ENCODE measurements at regions not wholly inside any gene's neighbourhood (a gene's known extent, or its start where the extent isn't known, plus 50 kb on each side); places are given as distances from the start of the nearest gene placed in this dataset.

GRCh38 chr5:5793242-5794117 is 371.0 kb downstream of the ICE1 start:
- no peaks in the 10 kb centered on the region for H3K27me3 ChIP-seq (ENCODE audit: control insufficient read depth, insufficient read depth, low read length)
- no peaks in the 10 kb centered on the region for H3K36me3 ChIP-seq (ENCODE audit: control insufficient read depth, insufficient read depth, low read length)
- TF ChIP-seq CTCF (IDR thresholded peaks at IDR 0.05; ENCODE audit: insufficient read depth, low read length, poor library complexity, severe bottlenecking), result no peak

GRCh38 chr5:5792106-5792505 is 369.6 kb downstream of the ICE1 start:
- Histone ChIP-seq H3K4me3 (ENCODE audit: low read depth, low read length) (no peak overlapping the region), H3K36me3 (ENCODE audit: control insufficient read depth, insufficient read depth, low read length) (no peaks in the 10 kb centered on the region), H3K27me3 (ENCODE audit: control insufficient read depth, insufficient read depth, low read length) (no peaks in the 10 kb centered on the region)
- DNase-seq (ENCODE audit: low read depth), result no peak
- TF ChIP-seq CTCF (IDR thresholded peaks at IDR 0.05; ENCODE audit: insufficient read depth, low read length, poor library complexity, severe bottlenecking), result no peak

More at GRCh38 chr5:5793242-5794117, 371.0 kb downstream of the ICE1 start:
- H3K4me3 ChIP-seq (ENCODE audit: low read depth, low read length), result no peak overlapping the region
- DNase-seq (ENCODE audit: low read depth), result no peak

- no peaks in the 10 kb centered on the region for H3K36me3 ChIP-seq (ENCODE audit: control insufficient read depth, insufficient read depth, low read length)
- no peak for TF ChIP-seq CTCF (IDR thresholded peaks at IDR 0.05; ENCODE audit: insufficient read depth, low read length, poor library complexity, severe bottlenecking)
- no peak for DNase-seq (ENCODE audit: low read depth)
- H3K4me3 ChIP-seq (ENCODE audit: low read depth, low read length), result no peak overlapping the region
- H3K27me3 ChIP-seq (ENCODE audit: control insufficient read depth, insufficient read depth, low read length), result no peaks in the 10 kb centered on the region
Measured at GRCh38 chr5:5788793-5789192, 366.3 kb downstream of the ICE1 start.

GRCh38 chr5:5787373-5787772 is 364.9 kb downstream of the ICE1 start:
- no peaks in the 10 kb centered on the region for H3K27me3 ChIP-seq (ENCODE audit: control insufficient read depth, insufficient read depth, low read length)
- no peak for TF ChIP-seq CTCF (IDR thresholded peaks at IDR 0.05; ENCODE audit: insufficient read depth, low read length, poor library complexity, severe bottlenecking)
- DNase-seq (ENCODE audit: low read depth), result no peak
- no peak overlapping the region for H3K4me3 ChIP-seq (ENCODE audit: low read depth, low read length)
- no peaks in the 10 kb centered on the region for H3K36me3 ChIP-seq (ENCODE audit: control insufficient read depth, insufficient read depth, low read length)

- no peaks in the 10 kb centered on the region for H3K36me3 ChIP-seq (ENCODE audit: control insufficient read depth, insufficient read depth, low read length)
- H3K4me3 ChIP-seq (ENCODE audit: low read depth, low read length), result no peak overlapping the region
- DNase-seq (ENCODE audit: low read depth), result no peak
- no peak for TF ChIP-seq CTCF (IDR thresholded peaks at IDR 0.05; ENCODE audit: insufficient read depth, low read length, poor library complexity, severe bottlenecking)
- H3K27me3 ChIP-seq (ENCODE audit: control insufficient read depth, insufficient read depth, low read length), result no peaks in the 10 kb centered on the region
Measured at GRCh38 chr5:5784101-5784500, 361.6 kb downstream of the ICE1 start.

GRCh38 chr5:5783021-5783420 is 360.5 kb downstream of the ICE1 start:
- no peak overlapping the region for H3K4me3 ChIP-seq (ENCODE audit: low read depth, low read length)
- TF ChIP-seq CTCF (IDR thresholded peaks at IDR 0.05; ENCODE audit: insufficient read depth, low read length, poor library complexity, severe bottlenecking), result no peak
- H3K36me3 ChIP-seq (ENCODE audit: control insufficient read depth, insufficient read depth, low read length), result no peaks in the 10 kb centered on the region
- DNase-seq (ENCODE audit: low read depth), result no peak
- H3K27me3 ChIP-seq (ENCODE audit: control insufficient read depth, insufficient read depth, low read length), result no peaks in the 10 kb centered on the region
